CD4-positive, alpha-beta T cell treated with Interferon alpha-2 for 1 hour (primary cell): ENCODE measurements at regions not wholly inside any gene's neighbourhood (a gene's known extent, or its start where the extent isn't known, plus 50 kb on each side); places are given as distances from the start of the nearest gene placed in this dataset.

Experiments used
- DNase-seq, 2 donors: peaks; one replicate each; pipeline ENCODE4 v3.0.0-alpha.2; 2020 to 2022

DNA sequence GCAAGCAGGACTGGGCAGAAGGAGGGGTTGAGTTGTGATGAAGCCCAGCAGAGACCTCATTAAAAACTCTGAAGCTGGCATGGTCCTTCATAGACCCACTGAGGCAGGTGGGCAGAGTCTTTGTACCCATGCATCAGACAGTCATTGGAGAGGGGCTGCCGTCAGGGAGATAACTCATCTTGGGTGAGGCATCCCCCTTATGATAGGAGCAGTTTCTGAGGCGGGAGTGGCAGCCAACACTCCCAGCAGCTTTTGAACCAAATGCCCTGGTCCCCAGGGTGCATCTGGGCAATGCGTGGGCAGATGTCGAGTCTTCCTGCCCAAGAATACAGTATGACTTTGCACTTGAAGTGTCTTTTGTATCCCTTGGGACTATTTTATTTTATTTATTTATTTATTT, 68.1 kb downstream of the HTR5A start:
- DNase-seq: no peak

- no peak for DNase-seq
These were observed 71.4 kb downstream of the HTR5A start for GRCh38 chr7:155141562-155141961.

GRCh38 chr7:155143381-155143780, 73.3 kb downstream of the HTR5A start:
- DNase-seq: no peak

- DNase-seq: no peak
These were observed 74.2 kb downstream of the HTR5A start for GRCh38 chr7:155144371-155144770.

DNA sequence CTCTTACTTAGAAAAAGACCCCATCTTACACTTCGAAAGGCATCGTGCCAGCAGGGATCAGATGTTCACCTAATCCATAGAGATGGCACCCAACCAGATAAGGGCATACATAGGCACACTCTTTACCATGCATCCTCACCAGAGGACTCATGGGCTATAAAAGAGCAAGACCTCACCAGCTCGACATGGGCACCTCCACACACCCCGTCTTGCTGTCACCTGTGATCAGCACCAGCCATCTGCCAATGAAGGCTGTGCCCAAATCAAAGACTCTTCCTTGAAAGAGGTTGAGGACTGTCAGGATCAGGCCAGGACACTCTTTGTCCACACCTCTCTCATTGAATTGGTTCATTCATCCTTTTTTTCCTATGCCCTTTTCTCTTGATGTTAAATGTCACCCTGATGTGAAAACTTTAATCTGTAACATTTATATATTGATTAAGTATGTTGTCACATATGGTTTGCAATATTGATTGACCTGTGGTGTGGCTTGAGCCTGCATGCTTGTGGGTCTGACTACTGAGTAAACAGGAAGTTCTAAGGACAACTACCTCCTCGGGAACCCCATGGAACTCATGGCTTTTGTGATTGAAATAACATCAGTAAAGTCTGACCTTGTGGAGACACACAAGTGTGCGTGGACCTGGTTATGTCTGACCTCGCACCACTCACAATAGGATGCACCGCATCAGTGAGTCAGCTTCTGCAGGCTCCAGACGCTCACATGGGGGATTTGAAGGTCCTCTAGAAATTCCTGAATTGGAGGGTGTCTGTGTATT, 75.5 kb downstream of the HTR5A start:
- no peak for DNase-seq

GRCh38 chr7:155147172-155147571, 77.0 kb downstream of the HTR5A start:
- DNase-seq: no peak

- DNase-seq: no peak
These were observed 77.5 kb downstream of the HTR5A start for GRCh38 chr7:155147624-155148023.

GRCh38 chr7:155153676-155154075, 83.6 kb downstream of the HTR5A start:
- DNase-seq: no peak

DNA sequence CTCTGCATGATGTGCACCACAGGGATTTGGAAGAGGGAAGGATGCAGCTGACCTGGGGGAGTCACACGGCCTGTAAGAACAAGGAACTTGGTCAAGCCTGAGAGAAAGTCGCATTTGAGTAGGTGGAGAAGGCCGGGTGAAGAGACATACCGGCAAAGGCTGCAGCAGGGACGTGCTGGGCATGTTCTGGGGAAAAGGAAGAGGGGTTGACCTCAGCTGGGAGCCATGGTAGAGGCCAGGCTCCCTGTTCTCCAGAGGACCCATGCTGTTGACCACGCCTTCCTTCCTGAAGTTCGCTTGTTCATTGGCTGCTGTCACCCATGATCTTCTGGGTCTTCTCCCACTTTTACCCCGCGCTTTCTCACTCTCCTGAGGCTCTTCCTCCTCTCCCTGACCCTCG, 84.5 kb downstream of the HTR5A start:
- no peak for DNase-seq

DNA sequence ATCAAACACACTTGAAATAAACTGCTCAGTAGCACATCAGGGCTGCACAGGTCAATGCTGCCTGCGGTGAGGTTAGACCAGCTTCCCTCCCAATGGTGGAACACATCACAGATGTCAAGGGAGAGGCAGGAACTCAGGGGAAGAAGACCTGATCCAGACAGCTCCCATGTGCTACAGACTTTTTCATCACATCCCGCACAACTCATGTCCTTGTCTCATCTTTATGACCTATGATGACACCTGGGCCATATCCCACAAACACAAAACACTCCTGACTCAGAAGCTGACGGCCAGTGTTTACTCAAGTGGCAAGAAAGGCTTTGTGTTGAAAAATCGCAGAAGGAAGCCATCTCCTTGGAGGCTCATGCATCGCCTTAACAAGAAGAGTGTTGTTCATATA, 91.6 kb downstream of the HTR5A start:
- DNase-seq: no peak

GRCh38 chr7:155162422-155162821, 92.3 kb downstream of the HTR5A start:
- DNase-seq: no peak

DNA sequence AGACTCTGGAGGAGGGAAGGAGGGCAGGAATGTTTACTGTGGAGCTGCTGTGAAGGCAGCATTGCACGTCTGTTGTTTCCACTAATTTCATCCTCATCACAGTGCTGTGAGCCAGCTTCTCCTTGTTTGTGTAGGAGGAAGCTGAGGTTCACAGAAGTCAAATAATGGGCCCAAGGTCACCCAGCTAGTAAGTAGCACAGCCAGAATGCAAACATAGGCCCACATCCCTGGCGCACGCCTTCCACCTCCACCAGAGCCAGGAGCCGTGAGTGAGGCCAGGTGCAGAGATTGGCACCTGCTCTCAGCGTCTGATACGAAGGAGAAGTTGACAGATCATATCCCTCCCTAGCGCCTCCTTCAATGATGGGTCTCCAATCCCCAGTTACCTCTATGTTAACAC, 93.6 kb downstream of the HTR5A start:
- no peak for DNase-seq

GRCh38 chr7:155164316-155164715, 94.2 kb downstream of the HTR5A start:
- DNase-seq: no peak

GRCh38 chr7:155166108-155166507, 96.0 kb downstream of the HTR5A start:
- no peak for DNase-seq

DNA sequence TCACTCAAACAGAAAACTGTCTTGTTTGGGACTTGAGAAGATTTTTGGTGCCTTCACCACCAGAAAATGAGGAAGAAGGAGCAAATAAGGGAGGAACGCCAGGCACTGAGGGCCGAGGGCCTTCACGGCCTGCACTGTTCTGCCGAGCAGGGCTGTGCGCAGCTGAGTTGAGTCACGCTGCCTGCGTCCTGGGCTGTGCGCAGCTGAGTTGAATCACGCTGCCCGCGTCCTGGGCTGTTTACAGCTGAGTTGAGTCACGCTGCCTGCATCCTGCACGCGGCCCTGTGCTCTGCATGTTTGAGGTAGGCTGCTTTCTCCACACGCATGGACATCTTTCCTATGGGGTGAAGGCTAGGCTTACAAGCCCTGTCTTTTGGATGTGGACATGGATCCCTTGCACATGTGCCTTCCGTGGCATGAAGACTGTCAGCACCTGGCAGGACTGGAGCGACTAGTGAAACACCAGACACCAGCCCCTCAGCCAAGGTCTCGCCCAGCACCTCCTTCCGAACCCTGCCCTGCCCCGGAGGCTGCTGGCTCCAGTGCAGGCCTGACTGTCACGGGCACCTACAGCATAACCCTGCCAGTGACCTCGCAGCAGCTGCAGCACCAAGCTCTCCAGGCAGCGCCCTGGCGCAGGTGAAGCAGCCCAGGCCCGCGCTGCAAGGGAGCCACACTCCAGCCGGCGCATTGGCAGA, 96.7 kb downstream of the HTR5A start:
- no peak for DNase-seq

GRCh38 chr7:155167706-155168365, 97.7 kb downstream of the HTR5A start:
- no peak for DNase-seq

GRCh38 chr7:155168597-155169480, 98.7 kb downstream of the HTR5A start:
- DNase-seq: no peak

GRCh38 chr7:155169498-155170065, 99.5 kb downstream of the HTR5A start:
- no peak for DNase-seq

DNA sequence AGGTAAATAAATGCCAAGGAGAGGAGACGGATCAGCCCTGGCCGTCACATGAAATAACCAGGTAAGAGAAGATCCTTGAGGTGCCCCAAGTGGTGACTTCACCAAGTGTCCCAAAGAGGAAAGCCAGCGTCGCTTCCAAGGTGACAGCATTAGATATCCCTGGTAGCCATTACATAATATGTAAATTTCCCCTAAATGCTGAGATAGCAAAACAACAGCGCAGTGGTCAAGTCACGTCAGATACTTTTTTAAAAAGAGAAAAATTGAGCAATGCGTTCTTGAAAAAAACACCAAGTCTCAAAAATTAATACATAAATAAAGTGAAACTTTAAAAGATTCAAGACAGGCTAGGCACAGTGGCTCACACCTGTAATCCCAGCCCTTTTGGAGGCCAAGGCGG, 100.2 kb downstream of the HTR5A start:
- DNase-seq: no peak

- no peak for DNase-seq
These were observed 102.0 kb downstream of the HTR5A start for GRCh38 chr7:155172141-155172540.

GRCh38 chr7:155173905-155174304, 103.8 kb downstream of the HTR5A start:
- no peak for DNase-seq

DNA sequence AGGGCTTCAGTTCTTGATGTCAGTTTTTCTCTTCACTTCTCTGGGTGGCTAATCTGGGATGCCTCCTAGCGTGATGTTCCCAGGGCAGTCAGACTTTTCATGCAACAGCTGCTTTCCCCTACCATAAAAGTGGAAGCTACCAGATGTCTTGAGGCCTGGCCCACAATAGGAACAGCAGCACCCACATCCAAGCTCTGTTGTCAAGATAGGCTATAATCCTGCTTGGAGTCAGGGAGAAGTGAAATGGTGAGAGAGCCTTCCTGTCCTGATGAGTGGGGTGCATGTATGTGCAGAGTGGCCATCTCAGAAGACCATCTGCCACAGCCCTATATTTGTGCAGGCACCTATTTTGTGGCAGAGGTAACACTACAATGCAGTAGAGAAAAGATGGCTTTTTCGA, 108.0 kb downstream of the HTR5A start:
- no peak for DNase-seq

GRCh38 chr7:155181768-155182167, 111.6 kb downstream of the HTR5A start:
- DNase-seq: no peak
